Stomach (tissue), 8 donors: ENCODE measurements at regions not wholly inside any gene's neighbourhood (a gene's known extent, or its start where the extent isn't known, plus 50 kb on each side); places are given as distances from the start of the nearest gene placed in this dataset.

Source experiments
- DNase-seq, 2 donors: peaks; one replicate each; pipeline versions ENCODE4 v3.0.0 to v3.0.0-alpha.2; 2013 to 2019
- H3K27ac ChIP-seq, 5 donors: fragments of 200-600 bp in 4 of 5; sonication (generic) in 4 of 5; one replicate each; pipeline ENCODE4 v1.5.1; 2013 to 2019; ENCODE audit warnings: mild to moderate bottlenecking in 1 of 5, moderate library complexity in 1 of 5
- H3K27me3 ChIP-seq, 3 donors: fragments of 200-600 bp; sonication (generic); one replicate each; pipeline ENCODE4 v1.5.1; 2017 to 2019; ENCODE audit warnings: mixed run types in 1 of 3
- H3K36me3 ChIP-seq, 4 donors: fragments of 200-600 bp; sonication (generic); 1 replicate in 3 of 4; 2 replicates in 1 of 4; pipeline ENCODE4 v1.5.1; 2016 to 2019
- H3K4me1 ChIP-seq, 4 donors: fragments of 200-600 bp; sonication (generic); one replicate each; pipeline ENCODE4 v1.5.1; 2016 to 2019
- H3K4me3 ChIP-seq, 4 donors: fragments of 200-600 bp; sonication (generic) in 3 of 4; one replicate each; pipeline ENCODE4 v1.5.1; 2016 to 2019; ENCODE audit warnings: mild to moderate bottlenecking in 1 of 4
- H3K9me3 ChIP-seq, 4 donors: fragments of 200-600 bp; sonication (generic); one replicate each; pipeline ENCODE4 v1.5.1; 2016 to 2019
- CTCF ChIP-seq, 7 experiments: fragments of 450-650 bp in 4 of 7; fragments of 200-600 bp in 3 of 7; sonication (generic) in 3 of 7; IDR thresholded peaks; one replicate each; pipeline ENCODE4 v1.5.1; 2016 to 2019; ENCODE audit warnings: antibody characterized with exemption in 7 of 7, control low read depth in 2 of 7, mild to moderate bottlenecking in 1 of 7
- EP300 ChIP-seq: sonication (generic); formaldehyde crosslinking; IDR thresholded peaks from one replicate; pipeline ENCODE4 v1.6.1; 2017; ENCODE audit warnings: antibody characterized with exemption
- POLR2A ChIP-seq, 4 donors: fragments of 450-650 bp; IDR thresholded peaks; one replicate each; pipeline ENCODE4 v1.6.1; 2016; ENCODE audit warnings: antibody characterized with exemption in 4 of 4, control low read depth in 2 of 4, mild to moderate bottlenecking in 1 of 4, moderate library complexity in 1 of 4
- POLR2AphosphoS5 ChIP-seq, 3 donors: sonication (generic); formaldehyde crosslinking; IDR thresholded peaks; one replicate each; pipeline ENCODE4 v1.6.1; 2016; ENCODE audit warnings: antibody characterized with exemption in 3 of 3
- WGBS, 5 donors: extraction: QIAGEN DNeasy Blood & Tissue Kit in 3 of 5; methylation state at CpG; one replicate each; pipeline versions ENCODE4 v1.1.5 to v1.1.7; 2013 to 2018; 5-methylcytosine and 5-hydroxymethylcytosine counted together
- intact Hi-C: fragments of 100-400 bp; cut with DNase I; formaldehyde crosslinking; loops from one replicate; pipeline ENCODE4 v1.15.1; 2023; ENCODE audit warnings: low total_unique reads
- donor health status: healthy with polysubstance abuse.
- donor health status: Bipolar disorder and iron deficiency.
- donor health status: healthy.

- TF ChIP-seq POLR2AphosphoS5 (IDR thresholded peaks at IDR 0.05) (no peak), POLR2A (IDR thresholded peaks at IDR 0.05) (no peak), EP300 (no peak), CTCF (IDR thresholded peaks at IDR 0.05) (no peak)
- no peaks in the 10 kb centered on the region for H3K36me3 ChIP-seq
- H3K4me1 ChIP-seq: no peaks in the 10 kb centered on the region
- DNase-seq: no peak
- WGBS, 5 donors: 60 to 72% (median 65%) methylated on average over 6 of the region's 6 CpGs
- no peaks in the 10 kb centered on the region for H3K9me3 ChIP-seq
- H3K4me3 ChIP-seq: no peak overlapping the region
- H3K27me3 ChIP-seq: peaks cover 0 to 3% (median 0%) of the 10 kb centered on the region in 3 donors
- no peak overlapping the region for H3K27ac ChIP-seq
- intact Hi-C loops: no loop called here
Observed at GRCh38 chr14:56903304-56903969, 93.2 kb upstream of the OTX2 start.

- intact Hi-C loops: no loop called here
- Histone ChIP-seq H3K4me3 (no peak overlapping the region), H3K36me3 (no peaks in the 10 kb centered on the region), H3K9me3 (no peaks in the 10 kb centered on the region), H3K27me3 (peaks cover 0 to 3% (median 0%) of the 10 kb centered on the region in 3 donors), H3K4me1 (no peaks in the 10 kb centered on the region), H3K27ac (no peak overlapping the region)
- DNase-seq: no peak
- TF ChIP-seq CTCF (IDR thresholded peaks at IDR 0.05): no peak
- TF ChIP-seq EP300: no peak
- no peak for TF ChIP-seq POLR2A (IDR thresholded peaks at IDR 0.05)
- no peak for TF ChIP-seq POLR2AphosphoS5 (IDR thresholded peaks at IDR 0.05)
- 72 to 88% (median 83%) methylated on average over 6 of the region's 6 CpGs for WGBS, 5 donors
Observed at GRCh38 chr14:56902385-56902784, 92.1 kb upstream of the OTX2 start.

GRCh38 chr14:56900726-56901125, 90.4 kb upstream of the OTX2 start:
- Histone ChIP-seq H3K4me1 (no peaks in the 10 kb centered on the region), H3K27ac (no peak overlapping the region), H3K27me3 (peaks cover 0 to 3% (median 0%) of the 10 kb centered on the region in 3 donors), H3K36me3 (no peaks in the 10 kb centered on the region), H3K4me3 (no peak overlapping the region), H3K9me3 (no peaks in the 10 kb centered on the region)
- WGBS, 5 donors: 64 to 75% (median 69%) methylated on average over 6 of the region's 6 CpGs
- intact Hi-C loops: no loop called here
- TF ChIP-seq POLR2AphosphoS5 (IDR thresholded peaks at IDR 0.05) (no peak), POLR2A (IDR thresholded peaks at IDR 0.05) (no peak), CTCF (IDR thresholded peaks at IDR 0.05) (no peak), EP300 (no peak)
- DNase-seq: no peak

- H3K9me3 ChIP-seq: no peaks in the 10 kb centered on the region
- DNase-seq: no peak
- TF ChIP-seq POLR2A (IDR thresholded peaks at IDR 0.05) (no peak), POLR2AphosphoS5 (IDR thresholded peaks at IDR 0.05) (no peak), CTCF (IDR thresholded peaks at IDR 0.05) (no peak)
- H3K27me3 ChIP-seq: peaks cover 0 to 8% (median 3%) of the 10 kb centered on the region in 3 donors
- no peak overlapping the region for H3K27ac ChIP-seq
- no peak overlapping the region for H3K4me3 ChIP-seq
- intact Hi-C loops: no loop called here
- no peaks in the 10 kb centered on the region for H3K4me1 ChIP-seq
- H3K36me3 ChIP-seq: no peaks in the 10 kb centered on the region
- WGBS, 5 donors: 64 to 71% (median 69%) methylated on average over 3 of the region's 3 CpGs
Observed at GRCh38 chr14:56899829-56900228, 89.5 kb upstream of the OTX2 start.
